HT-29 (cell line): ENCODE measurements at regions not wholly inside any gene's neighbourhood (a gene's known extent, or its start where the extent isn't known, plus 50 kb on each side); places are given as distances from the start of the nearest gene placed in this dataset.

Experiments used
- DNase-seq: peaks from one replicate; pipeline ENCODE4 v3.0.0-alpha.2; 2015; ENCODE audit warnings: low spot score

- no peak for DNase-seq
Measured at GRCh38 chr5:27524515-27524914, 486.1 kb upstream of the CDH9 start.

DNA sequence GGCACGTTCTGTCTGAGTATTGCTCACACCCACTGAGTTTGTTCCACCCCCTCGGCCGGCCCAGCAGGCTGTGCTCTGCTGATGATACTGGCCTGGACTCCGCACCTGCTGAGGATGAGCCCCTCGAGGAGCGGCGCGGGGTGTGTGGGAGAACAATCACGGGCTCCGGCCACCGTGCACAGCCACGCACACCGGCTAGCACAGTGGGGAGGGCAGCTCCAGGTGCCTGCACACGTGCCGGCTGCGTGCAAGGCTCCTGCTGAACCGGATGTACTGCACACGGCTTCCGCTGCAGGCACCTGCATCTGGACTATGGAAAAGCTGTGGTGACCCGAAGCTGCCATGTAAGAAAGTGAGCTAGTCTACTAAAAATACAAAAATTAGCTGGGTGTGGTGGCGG, 485.2 kb upstream of the CDH9 start:
- DNase-seq, result no peak

DNA sequence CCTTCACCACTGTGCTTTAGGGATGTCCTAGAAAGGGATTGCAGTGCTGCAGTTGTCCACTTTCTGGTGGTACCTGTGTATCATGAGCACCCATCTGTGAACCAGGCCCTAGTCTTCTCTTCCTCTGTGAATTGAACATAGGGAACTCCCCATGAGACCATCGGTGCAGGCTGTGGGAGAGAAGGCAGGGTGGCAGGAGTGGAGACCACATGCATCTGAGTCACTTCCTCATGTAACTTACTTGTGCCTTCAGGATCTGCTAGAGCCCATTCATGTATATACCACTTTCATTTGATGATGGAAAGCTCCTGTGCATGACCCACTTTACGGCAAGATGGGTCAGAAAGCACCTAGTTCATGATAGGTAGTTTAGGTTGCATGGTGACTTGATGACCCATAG, 478.1 kb upstream of the CDH9 start:
- no peak for DNase-seq

DNA sequence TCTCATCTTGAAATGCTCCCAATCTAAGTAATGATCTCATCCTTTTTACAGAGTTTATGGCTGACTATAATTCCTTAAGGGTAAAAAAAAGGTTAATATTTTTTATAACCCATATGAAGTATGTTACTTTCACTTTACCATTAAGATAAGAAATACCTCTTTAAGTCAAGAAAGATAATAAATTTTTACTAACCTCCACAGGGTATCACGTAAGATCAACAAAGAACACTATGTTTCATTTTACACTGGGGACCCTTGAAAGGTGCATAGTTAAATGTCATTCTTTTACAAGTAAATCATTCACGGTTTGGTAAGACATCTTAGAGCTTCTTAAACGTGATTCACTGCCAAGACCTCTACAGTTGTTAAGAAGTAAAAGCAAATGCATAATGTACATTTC, 472.7 kb upstream of the CDH9 start:
- no peak for DNase-seq

DNA sequence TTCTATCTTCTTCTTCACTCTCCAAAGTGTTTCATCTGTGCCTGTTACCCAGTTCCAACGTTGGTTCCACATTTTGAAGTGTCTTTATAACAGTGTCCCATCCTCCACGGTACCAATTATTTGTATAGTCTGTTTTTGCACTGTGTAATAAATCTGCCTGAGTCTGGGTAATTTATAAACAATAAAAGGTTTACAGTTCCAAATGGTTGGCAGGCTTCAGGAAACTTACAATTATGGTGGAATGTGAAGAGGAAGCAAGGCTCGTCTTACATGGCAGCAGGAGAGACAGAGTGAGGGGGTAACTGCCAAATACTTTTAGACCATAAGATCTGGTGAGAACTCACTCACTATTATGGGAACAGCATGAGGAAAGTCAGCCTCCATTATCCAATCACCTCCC, 465.4 kb upstream of the CDH9 start:
- no peak for DNase-seq

GRCh38 chr5:27502236-27502635, 463.9 kb upstream of the CDH9 start:
- DNase-seq, result peak; percentile 20

DNA sequence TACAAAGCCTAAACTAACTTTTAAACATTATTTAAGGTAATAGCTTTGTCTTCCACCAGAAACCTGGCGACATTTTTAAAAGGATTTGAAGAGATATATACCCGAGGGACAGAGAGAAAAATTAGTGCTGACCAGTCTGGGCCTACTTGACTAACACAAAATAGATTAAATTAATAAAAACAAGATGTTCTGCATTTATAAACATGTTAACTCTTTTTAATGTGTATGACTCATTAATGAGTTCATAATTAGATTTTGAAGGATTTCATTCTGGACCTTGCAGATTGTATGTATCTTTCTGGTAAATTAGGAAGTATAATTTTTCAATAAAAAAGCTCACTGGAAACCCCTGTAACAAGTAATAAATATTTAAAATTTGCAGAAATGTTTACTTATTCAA, 459.1 kb upstream of the CDH9 start:
- DNase-seq, result no peak

DNA sequence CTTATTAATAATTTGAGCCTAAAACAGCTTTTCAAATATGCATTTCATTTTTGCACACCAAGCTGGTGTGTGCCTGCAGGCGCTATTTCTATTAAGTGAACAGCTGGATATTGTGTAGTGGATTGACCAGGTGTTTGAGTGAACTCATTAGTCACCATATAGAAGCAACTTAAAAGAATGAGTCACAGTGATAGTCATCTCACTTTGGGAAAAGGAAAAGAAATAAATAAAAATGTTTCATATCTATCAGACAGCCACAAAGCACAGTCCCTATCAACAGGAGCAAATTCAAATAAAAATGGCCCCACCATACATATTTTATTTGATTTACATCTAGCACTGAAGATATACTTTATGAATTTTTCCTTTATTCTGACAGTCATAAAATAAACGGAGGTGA, 456.5 kb upstream of the CDH9 start:
- DNase-seq, result peak; percentile 54

- DNase-seq, result no peak
Measured at GRCh38 chr5:27491746-27492439, 453.5 kb upstream of the CDH9 start.

GRCh38 chr5:27491047-27491446, 452.7 kb upstream of the CDH9 start:
- no peak for DNase-seq

GRCh38 chr5:27489701-27490100, 451.3 kb upstream of the CDH9 start:
- no peak for DNase-seq

GRCh38 chr5:27482663-27483062, 444.3 kb upstream of the CDH9 start:
- no peak for DNase-seq

DNA sequence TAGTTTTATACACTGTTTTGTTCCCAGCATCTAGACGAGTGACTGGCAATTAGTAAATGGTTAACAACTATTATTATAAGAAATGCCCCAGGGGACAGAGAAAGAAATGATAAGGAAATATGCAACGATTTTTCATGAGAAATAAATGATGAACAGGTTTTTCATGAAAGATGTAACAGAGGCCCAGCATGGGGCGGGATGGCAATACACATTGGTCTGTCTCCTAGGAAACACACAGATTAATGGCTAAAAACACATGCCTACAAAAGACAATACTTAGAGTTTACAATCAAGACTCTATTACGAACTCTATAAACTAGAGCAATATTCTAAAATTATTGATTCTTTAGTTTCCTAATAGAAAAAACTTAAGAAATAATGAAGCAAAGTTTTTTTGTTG, 441.5 kb upstream of the CDH9 start:
- DNase-seq, result peak; percentile 5

- DNase-seq, result no peak
Measured at GRCh38 chr5:27477550-27477949, 439.2 kb upstream of the CDH9 start.

- DNase-seq, result no peak
Measured at GRCh38 chr5:27476356-27476988, 438.1 kb upstream of the CDH9 start.

- DNase-seq, result no peak
Measured at GRCh38 chr5:27475063-27475462, 436.7 kb upstream of the CDH9 start.

DNA sequence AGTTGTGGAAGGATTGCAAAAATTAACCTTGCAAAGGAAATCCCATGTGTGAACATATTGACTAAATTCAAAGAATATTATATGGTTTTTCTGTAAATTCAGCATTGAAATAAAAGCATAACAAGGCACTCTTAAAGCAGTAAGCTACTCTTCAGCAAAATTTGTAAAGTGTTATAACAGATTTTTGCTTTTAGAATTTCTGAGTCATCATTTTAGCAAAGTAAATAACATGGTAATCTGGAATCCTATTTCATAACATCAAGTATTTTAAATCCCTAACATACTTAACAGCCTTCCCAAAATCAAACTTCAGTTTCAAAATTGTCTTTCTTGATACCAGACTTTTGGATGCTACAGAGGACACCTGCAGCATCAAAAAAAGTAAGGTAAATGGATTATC, 436.0 kb upstream of the CDH9 start:
- no peak for DNase-seq

DNA sequence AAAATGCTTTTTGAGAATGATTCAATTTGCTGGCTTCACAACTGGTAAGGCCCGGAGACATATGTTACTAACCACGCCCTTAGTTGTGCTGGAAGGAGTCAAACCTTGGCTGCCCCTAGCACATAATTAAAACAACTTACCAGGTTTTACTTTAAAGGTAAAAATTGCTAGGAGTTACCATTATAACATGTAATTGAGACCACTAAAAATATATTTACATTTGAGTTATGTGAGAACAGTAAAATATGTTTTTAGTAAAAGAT, 435.6 kb upstream of the CDH9 start:
- no peak for DNase-seq

DNA sequence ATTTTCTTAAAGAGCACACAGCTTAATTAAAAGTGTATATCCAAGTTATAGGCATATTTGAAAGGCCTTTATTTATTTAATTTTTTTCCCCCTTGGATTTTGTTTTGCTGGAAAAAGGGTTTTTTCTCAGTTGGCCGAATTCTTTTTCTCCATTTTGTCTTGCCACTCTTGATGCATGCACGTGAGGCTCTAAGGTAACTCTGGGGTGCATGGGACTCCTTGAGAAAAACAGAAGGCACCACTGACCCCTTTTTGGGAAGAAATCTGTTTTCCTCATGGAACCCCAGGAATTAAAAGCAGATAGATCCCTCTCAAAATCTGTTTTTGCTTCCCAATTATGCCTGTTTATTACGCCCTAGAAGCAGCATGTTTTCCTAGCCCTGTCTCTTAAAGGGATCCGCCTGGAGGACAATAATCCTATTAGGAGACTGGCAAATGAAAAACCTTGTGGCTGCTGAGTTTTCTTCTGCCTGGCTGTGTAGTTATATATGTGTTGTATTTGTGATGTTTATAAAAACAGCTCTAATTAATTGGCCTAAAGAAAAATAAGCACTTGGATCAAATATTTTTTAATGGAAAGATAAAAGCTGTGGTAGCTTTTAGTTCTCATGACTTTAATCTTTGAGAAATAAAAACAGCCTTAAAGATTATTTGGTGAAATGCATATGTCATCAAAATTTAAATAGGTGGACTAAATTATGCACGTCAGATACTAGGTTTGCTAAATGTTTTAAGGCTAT, 435.1 kb upstream of the CDH9 start:
- no peak for DNase-seq

DNA sequence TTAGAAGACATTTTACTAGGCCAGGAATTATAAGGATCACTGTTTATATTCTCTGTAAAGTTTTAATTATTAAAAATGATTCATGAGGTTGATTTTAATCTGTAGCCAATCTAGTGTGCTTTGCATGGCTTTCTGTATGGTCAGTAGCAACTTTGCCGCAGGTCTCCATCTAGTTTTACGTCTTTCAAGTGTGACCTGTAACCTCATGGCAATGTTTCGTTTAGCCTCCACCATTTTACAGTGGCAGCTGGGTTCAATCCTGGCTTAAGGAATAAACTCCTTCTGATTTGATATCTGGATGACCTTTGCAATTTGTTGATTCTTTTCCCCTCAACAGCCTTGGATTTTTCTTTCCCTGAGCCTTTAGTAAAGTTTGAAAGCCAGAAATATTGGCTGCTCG, 434.5 kb upstream of the CDH9 start:
- DNase-seq, result no peak

DNA sequence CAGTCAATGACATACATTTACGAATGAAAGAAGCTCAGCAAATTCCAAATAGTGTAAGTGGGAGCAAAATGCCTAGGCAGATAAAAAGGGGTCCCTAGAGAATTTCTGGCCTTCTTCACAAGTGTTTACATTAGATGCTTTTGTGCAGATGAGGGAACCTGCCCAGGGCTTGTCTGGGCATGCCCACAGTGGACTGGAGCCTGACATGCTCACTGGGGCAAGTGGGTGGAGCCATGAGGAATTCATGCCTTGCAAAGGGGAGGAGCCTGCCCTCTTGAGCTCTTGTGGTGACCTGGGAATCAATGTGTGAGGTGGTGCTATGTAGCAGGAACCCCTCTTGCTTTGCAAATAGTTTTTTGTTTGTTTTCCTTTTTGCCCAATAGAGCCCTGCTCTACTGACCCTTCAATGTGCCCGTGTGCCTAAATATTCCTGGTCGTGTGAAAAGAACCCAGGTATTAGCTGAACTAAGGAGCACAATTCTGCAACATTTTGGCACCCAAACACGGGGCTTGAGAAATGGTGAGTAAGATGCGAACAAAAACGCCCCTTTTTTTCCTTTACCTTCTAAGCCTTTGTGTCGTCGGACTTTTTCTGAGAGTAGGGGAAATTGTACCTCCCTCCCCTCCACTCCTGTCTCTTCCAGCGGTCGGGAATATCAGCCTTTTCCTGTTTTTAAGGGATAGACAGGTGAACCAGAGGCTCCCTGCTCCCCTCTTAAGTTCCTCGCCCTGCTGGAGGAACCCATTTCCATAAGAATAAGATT, 433.8 kb upstream of the CDH9 start:
- DNase-seq, result peak; percentile 24

GRCh38 chr5:27466959-27467358, 428.6 kb upstream of the CDH9 start:
- DNase-seq, result no peak

- DNase-seq, result no peak
Measured at GRCh38 chr5:27465140-27465539, 426.8 kb upstream of the CDH9 start.
